Endothelial cell of umbilical vein (primary cell): ENCODE measurements at regions not wholly inside any gene's neighbourhood (a gene's known extent, or its start where the extent isn't known, plus 50 kb on each side); places are given as distances from the start of the nearest gene placed in this dataset.

Experiments
- GATA2 ChIP-seq: IDR thresholded peaks from 2 replicates; pipeline ENCODE4 v1.7.0; 2011; ENCODE audit warnings: low read depth, mild to moderate bottlenecking, moderate library complexity, mixed read lengths, low read length; ENCODE audit not compliant: insufficient read length, insufficient read depth
- MAX ChIP-seq: IDR thresholded peaks from 2 replicates; pipeline ENCODE4 v1.6.1; 2011; ENCODE audit not compliant: insufficient read depth, insufficient read length
- POLR2A ChIP-seq: IDR thresholded peaks from 2 replicates; pipeline ENCODE4 v1.6.1; 2012; ENCODE audit warnings: low read depth, mild to moderate bottlenecking, control low read depth, low read length
- TF ChIP-seq, protein P1 (sequence below), 2 donors: IDR thresholded peaks; 1 replicate in 1 of 2; 2 replicates in 1 of 2; pipeline ENCODE4 v1.5.1; 2011; ENCODE audit warnings: low read length in 2 of 2, mild to moderate bottlenecking in 2 of 2, moderate library complexity in 2 of 2, control low read depth in 1 of 2, inconsistent platforms in 1 of 2, low read depth in 1 of 2; ENCODE audit not compliant: insufficient read depth in 1 of 2; ENCODE audit errors: extremely low read depth in 1 of 2

GRCh38 chr6:164347455-164347854, 932.9 kb downstream of the QKI start:
- no peak for TF ChIP-seq MAX
- TF ChIP-seq POLR2A: no peak
- TF ChIP-seq, protein P1, sequence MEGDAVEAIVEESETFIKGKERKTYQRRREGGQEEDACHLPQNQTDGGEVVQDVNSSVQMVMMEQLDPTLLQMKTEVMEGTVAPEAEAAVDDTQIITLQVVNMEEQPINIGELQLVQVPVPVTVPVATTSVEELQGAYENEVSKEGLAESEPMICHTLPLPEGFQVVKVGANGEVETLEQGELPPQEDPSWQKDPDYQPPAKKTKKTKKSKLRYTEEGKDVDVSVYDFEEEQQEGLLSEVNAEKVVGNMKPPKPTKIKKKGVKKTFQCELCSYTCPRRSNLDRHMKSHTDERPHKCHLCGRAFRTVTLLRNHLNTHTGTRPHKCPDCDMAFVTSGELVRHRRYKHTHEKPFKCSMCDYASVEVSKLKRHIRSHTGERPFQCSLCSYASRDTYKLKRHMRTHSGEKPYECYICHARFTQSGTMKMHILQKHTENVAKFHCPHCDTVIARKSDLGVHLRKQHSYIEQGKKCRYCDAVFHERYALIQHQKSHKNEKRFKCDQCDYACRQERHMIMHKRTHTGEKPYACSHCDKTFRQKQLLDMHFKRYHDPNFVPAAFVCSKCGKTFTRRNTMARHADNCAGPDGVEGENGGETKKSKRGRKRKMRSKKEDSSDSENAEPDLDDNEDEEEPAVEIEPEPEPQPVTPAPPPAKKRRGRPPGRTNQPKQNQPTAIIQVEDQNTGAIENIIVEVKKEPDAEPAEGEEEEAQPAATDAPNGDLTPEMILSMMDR (IDR thresholded peaks at IDR 0.05; ENCODE audit: extremely low read depth in 1 of 2, insufficient read depth in 1 of 2, low read depth in 1 of 2, low read length in 2 of 2): peak; percentile 22 to 48
- TF ChIP-seq GATA2: no peak
